Liver (tissue), 8 donors: ENCODE measurements at regions not wholly inside any gene's neighbourhood (a gene's known extent, or its start where the extent isn't known, plus 50 kb on each side); places are given as distances from the start of the nearest gene placed in this dataset.
"Not testable (repeated sequence)": the region's sequence is repeated elsewhere in the genome, so short reads cannot be mapped to it uniquely, and the experiment has no call there.

Experiments used
- DNase-seq: peaks from one replicate; pipeline ENCODE4 v3.0.0-alpha.2; 2017; ENCODE audit warnings: low spot score
- H3K27ac ChIP-seq, 2 donors: one replicate each; pipeline ENCODE4 v1.7.0; 2013; ENCODE audit warnings: inconsistent platforms in 2 of 2, low read length in 2 of 2, control low read depth in 1 of 2, low read depth in 1 of 2, mild to moderate bottlenecking in 1 of 2
- H3K27me3 ChIP-seq, 4 donors: one replicate each; pipeline versions ENCODE4 v1.6.1 to v1.7.0; 2013; ENCODE audit warnings: low read length in 3 of 4, inconsistent platforms in 1 of 4, mild to moderate bottlenecking in 1 of 4, moderate library complexity in 1 of 4; ENCODE audit not compliant: control insufficient read depth in 4 of 4, insufficient read depth in 4 of 4
- H3K36me3 ChIP-seq, 4 donors: one replicate each; pipeline versions ENCODE4 v1.6.1 to v1.7.0; 2013; ENCODE audit warnings: low read length in 3 of 4, mild to moderate bottlenecking in 3 of 4, low read depth in 1 of 4, moderate library complexity in 1 of 4; ENCODE audit not compliant: control insufficient read depth in 4 of 4, insufficient read depth in 3 of 4
- H3K4me1 ChIP-seq, 4 donors: one replicate each; pipeline versions ENCODE4 v1.6.1 to v1.7.0; 2013; ENCODE audit warnings: low read length in 3 of 4, mild to moderate bottlenecking in 3 of 4, moderate library complexity in 1 of 4; ENCODE audit not compliant: control insufficient read depth in 4 of 4, insufficient read depth in 4 of 4
- H3K4me3 ChIP-seq, 3 donors: one replicate each; pipeline versions ENCODE4 v1.6.1 to v1.7.0; 2013; ENCODE audit warnings: low read length in 3 of 3, control low read depth in 1 of 3, low read depth in 1 of 3, mild to moderate bottlenecking in 1 of 3
- H3K9ac ChIP-seq, 2 donors: one replicate each; pipeline ENCODE4 v1.7.0; 2013; ENCODE audit warnings: low read length in 2 of 2, mild to moderate bottlenecking in 2 of 2, moderate library complexity in 2 of 2, control low read depth in 1 of 2, low read depth in 1 of 2
- H3K9me3 ChIP-seq, 4 donors: one replicate each; pipeline versions ENCODE4 v1.6.1 to v1.7.0; 2013; ENCODE audit warnings: low read length in 3 of 4; ENCODE audit not compliant: control insufficient read depth in 4 of 4
- HNF4A ChIP-seq, 2 donors: conservative IDR thresholded peaks; 2 replicates each; pipeline ENCODE4 v1.6.1; 2016; ENCODE audit warnings: antibody characterized with exemption in 2 of 2, mild to moderate bottlenecking in 2 of 2
- HNF4G ChIP-seq: IDR thresholded peaks from 2 replicates; pipeline ENCODE4 v1.6.1; 2016; ENCODE audit warnings: antibody characterized with exemption
- JUND ChIP-seq, 2 donors: IDR thresholded peaks; 2 replicates each; pipeline ENCODE4 v1.6.1; 2016; ENCODE audit warnings: antibody characterized with exemption in 2 of 2
- NR2F2 ChIP-seq: IDR thresholded peaks from 2 replicates; pipeline ENCODE4 v1.6.1; 2016; ENCODE audit warnings: antibody characterized with exemption
- RAD21 ChIP-seq, 2 donors: IDR thresholded peaks; 2 replicates each; pipeline ENCODE4 v1.6.1; 2016; ENCODE audit warnings: antibody characterized with exemption in 2 of 2, mild to moderate bottlenecking in 2 of 2
- RXRA ChIP-seq, 2 donors: IDR thresholded peaks; 2 replicates each; pipeline ENCODE4 v1.6.1; 2017 to 2018; ENCODE audit warnings: antibody characterized with exemption in 2 of 2, mild to moderate bottlenecking in 1 of 2
- TAF1 ChIP-seq: conservative IDR thresholded peaks from 2 replicates; pipeline ENCODE4 v1.6.1; 2016; ENCODE audit warnings: antibody characterized with exemption, mild to moderate bottlenecking
- YY1 ChIP-seq: IDR thresholded peaks from 2 replicates; pipeline ENCODE4 v1.6.1; 2016; ENCODE audit warnings: antibody characterized with exemption, mild to moderate bottlenecking
- WGBS: extraction: QIAGEN DNeasy Blood & Tissue Kit; methylation state at CpG from one replicate; pipeline ENCODE4 v1.1.7; 2013; 5-methylcytosine and 5-hydroxymethylcytosine counted together
- TF ChIP-seq, protein P1 (sequence below): fragments of 150-350 bp; IDR thresholded peaks from 2 replicates; pipeline ENCODE4 v1.5.1; 2017; ENCODE audit warnings: improper control_type of control experiment, low read depth, low read length; ENCODE audit not compliant: missing input control
- TF ChIP-seq, protein P2 (sequence below): IDR thresholded peaks from 2 replicates; pipeline ENCODE4 v1.6.1; 2016; ENCODE audit warnings: antibody characterized with exemption
- TF ChIP-seq, protein P3 (sequence below): IDR thresholded peaks from 2 replicates; pipeline ENCODE4 v1.6.1; 2016; ENCODE audit warnings: antibody characterized with exemption
- TF ChIP-seq, protein P4 (sequence below): IDR thresholded peaks from 2 replicates; pipeline ENCODE4 v1.6.1; 2016; ENCODE audit warnings: antibody characterized with exemption
- TF ChIP-seq, protein P5 (sequence below): IDR thresholded peaks from 2 replicates; pipeline ENCODE4 v1.6.1; 2016; ENCODE audit warnings: antibody characterized with exemption, mild to moderate bottlenecking
- donor health status: healthy.
- donor health status: healthy.
- donor health status: healthy.
- donor health status: healthy.
- donor health status: healthy.

DNA sequence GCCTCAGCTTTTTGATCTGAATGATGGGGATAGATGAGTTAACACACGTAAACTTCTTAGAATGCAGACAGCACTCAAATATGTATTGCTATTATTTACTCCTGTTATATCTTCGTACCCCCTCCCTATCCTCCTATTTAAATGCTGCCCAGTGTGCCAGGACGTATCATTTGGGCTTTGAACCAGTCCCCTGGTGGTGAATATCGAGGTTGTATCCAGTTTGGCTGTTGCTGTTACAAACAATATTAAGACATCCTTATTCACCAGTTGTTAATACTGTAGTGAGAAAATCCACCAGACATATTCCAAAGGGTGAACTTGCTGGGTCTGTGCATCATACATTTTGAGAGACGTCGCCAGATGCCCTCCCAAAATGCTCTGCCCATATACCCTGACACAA is 51.5 kb upstream of the FOXN3 start:
- Histone ChIP-seq H3K4me1 (peaks cover 0 to 6% (median 3%) of the 10 kb centered on the region in 4 donors), H3K9ac (no peak overlapping the region), H3K27ac (no peak overlapping the region), H3K9me3 (no peaks in the 10 kb centered on the region), H3K4me3 (no peak overlapping the region), H3K27me3 (no peaks in the 10 kb centered on the region), H3K36me3 (peaks cover 0 to 2% (median 0%) of the 10 kb centered on the region in 4 donors)
- WGBS = 98% methylated on average over 6 of the region's 6 CpGs
- TF ChIP-seq, protein P1, sequence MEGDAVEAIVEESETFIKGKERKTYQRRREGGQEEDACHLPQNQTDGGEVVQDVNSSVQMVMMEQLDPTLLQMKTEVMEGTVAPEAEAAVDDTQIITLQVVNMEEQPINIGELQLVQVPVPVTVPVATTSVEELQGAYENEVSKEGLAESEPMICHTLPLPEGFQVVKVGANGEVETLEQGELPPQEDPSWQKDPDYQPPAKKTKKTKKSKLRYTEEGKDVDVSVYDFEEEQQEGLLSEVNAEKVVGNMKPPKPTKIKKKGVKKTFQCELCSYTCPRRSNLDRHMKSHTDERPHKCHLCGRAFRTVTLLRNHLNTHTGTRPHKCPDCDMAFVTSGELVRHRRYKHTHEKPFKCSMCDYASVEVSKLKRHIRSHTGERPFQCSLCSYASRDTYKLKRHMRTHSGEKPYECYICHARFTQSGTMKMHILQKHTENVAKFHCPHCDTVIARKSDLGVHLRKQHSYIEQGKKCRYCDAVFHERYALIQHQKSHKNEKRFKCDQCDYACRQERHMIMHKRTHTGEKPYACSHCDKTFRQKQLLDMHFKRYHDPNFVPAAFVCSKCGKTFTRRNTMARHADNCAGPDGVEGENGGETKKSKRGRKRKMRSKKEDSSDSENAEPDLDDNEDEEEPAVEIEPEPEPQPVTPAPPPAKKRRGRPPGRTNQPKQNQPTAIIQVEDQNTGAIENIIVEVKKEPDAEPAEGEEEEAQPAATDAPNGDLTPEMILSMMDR = no peak
- TF ChIP-seq TAF1 (no peak), YY1 (no peak), JUND (IDR thresholded peaks at IDR 0.05) (no peak), HNF4A (conservative IDR thresholded peaks at IDR 0.05) (no peak), NR2F2 (no peak), RAD21 (IDR thresholded peaks at IDR 0.05) (no peak), HNF4G (no peak), RXRA (IDR thresholded peaks at IDR 0.05) (no peak)
- TF ChIP-seq, protein P2, sequence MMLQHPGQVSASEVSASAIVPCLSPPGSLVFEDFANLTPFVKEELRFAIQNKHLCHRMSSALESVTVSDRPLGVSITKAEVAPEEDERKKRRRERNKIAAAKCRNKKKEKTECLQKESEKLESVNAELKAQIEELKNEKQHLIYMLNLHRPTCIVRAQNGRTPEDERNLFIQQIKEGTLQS = no peak
- TF ChIP-seq, protein P3, sequence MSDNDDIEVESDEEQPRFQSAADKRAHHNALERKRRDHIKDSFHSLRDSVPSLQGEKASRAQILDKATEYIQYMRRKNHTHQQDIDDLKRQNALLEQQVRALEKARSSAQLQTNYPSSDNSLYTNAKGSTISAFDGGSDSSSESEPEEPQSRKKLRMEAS = no peak
- TF ChIP-seq, protein P4, sequence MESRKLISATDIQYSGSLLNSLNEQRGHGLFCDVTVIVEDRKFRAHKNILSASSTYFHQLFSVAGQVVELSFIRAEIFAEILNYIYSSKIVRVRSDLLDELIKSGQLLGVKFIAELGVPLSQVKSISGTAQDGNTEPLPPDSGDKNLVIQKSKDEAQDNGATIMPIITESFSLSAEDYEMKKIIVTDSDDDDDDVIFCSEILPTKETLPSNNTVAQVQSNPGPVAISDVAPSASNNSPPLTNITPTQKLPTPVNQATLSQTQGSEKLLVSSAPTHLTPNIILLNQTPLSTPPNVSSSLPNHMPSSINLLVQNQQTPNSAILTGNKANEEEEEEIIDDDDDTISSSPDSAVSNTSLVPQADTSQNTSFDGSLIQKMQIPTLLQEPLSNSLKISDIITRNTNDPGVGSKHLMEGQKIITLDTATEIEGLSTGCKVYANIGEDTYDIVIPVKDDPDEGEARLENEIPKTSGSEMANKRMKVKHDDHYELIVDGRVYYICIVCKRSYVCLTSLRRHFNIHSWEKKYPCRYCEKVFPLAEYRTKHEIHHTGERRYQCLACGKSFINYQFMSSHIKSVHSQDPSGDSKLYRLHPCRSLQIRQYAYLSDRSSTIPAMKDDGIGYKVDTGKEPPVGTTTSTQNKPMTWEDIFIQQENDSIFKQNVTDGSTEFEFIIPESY = no peak
- TF ChIP-seq, protein P5, sequence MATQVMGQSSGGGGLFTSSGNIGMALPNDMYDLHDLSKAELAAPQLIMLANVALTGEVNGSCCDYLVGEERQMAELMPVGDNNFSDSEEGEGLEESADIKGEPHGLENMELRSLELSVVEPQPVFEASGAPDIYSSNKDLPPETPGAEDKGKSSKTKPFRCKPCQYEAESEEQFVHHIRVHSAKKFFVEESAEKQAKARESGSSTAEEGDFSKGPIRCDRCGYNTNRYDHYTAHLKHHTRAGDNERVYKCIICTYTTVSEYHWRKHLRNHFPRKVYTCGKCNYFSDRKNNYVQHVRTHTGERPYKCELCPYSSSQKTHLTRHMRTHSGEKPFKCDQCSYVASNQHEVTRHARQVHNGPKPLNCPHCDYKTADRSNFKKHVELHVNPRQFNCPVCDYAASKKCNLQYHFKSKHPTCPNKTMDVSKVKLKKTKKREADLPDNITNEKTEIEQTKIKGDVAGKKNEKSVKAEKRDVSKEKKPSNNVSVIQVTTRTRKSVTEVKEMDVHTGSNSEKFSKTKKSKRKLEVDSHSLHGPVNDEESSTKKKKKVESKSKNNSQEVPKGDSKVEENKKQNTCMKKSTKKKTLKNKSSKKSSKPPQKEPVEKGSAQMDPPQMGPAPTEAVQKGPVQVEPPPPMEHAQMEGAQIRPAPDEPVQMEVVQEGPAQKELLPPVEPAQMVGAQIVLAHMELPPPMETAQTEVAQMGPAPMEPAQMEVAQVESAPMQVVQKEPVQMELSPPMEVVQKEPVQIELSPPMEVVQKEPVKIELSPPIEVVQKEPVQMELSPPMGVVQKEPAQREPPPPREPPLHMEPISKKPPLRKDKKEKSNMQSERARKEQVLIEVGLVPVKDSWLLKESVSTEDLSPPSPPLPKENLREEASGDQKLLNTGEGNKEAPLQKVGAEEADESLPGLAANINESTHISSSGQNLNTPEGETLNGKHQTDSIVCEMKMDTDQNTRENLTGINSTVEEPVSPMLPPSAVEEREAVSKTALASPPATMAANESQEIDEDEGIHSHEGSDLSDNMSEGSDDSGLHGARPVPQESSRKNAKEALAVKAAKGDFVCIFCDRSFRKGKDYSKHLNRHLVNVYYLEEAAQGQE = no peak
- no peak for DNase-seq

DNA sequence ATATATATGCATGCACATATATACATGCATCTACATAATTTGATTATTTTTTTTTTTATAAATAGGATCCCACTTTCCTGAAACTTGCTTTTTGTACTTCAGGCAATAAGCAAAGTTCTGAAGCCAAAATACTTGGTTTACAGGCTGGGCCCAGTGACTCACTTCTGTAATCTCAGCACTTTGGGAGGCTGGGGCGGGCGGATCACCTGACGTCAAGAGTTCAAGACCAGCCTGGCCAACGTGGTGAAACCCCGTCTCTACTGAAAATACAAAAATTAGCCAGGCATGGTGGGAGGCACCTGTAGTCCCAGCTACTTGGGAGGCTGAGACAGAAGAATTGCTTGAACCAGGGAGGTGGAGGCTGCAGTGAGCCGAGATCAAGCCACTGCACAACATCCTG is 51.0 kb upstream of the FOXN3 start:
- DNase-seq, H3K27me3 ChIP-seq, H3K4me1 ChIP-seq, H3K9me3 ChIP-seq, H3K9ac ChIP-seq, H3K27ac ChIP-seq, H3K4me3 ChIP-seq, H3K36me3 ChIP-seq: not testable (repeated sequence)
- WGBS = 91% methylated on average over 6 of the region's 6 CpGs
